ENCODE measurements at regions not wholly inside any gene's neighbourhood (a gene's known extent, or its start where the extent isn't known, plus 50 kb on each side); places are given as distances from the start of the nearest gene placed in this dataset.

GRCh38 chr12:124114316-124114715, 141.3 kb downstream of the ZNF664 start:
- H3K9me3 Mint-ChIP-seq: peaks cover 4 to 9% of the 10 kb centered on the region in 2 experiments; a peak in 4 of 5 replicates
- H2BK5ac ChIP-seq (ENCODE audit: insufficient read length, low read length): no peak overlapping the region
- peaks cover 0 to 12% (median 8%) of the 10 kb centered on the region in 3 experiments for H3K36me3 Mint-ChIP-seq (ENCODE audit: insufficient read depth in 1 of 3, low read depth in 3 of 3)
- no peaks in the 10 kb centered on the region for H3K79me1 ChIP-seq (ENCODE audit: insufficient read depth, low read depth, low read length, poor library complexity, severe bottlenecking)
- DNase-seq: no peak
- no peak overlapping the region for H2BK20ac ChIP-seq (ENCODE audit: low read depth, low read length, poor library complexity, severe bottlenecking)
- H4K8ac ChIP-seq (replicated peaks; ENCODE audit: insufficient read length, low read depth, low read length): no peak overlapping the region
- no peak overlapping the region for H3K14ac ChIP-seq (ENCODE audit: insufficient read depth, low read length)
- H3K27ac ChIP-seq (ENCODE audit: insufficient read length, low read depth, low read length): no peak overlapping the region
- H2AK5ac ChIP-seq (ENCODE audit: insufficient read length, low read length): no peak overlapping the region
- no peak overlapping the region for H2BK120ac ChIP-seq (ENCODE audit: low read depth, low read length, poor library complexity, severe bottlenecking)
- no peak overlapping the region for H3K56ac ChIP-seq (ENCODE audit: insufficient read length, low read depth, low read length)
- H2BK12ac ChIP-seq (ENCODE audit: insufficient read length, low read depth, low read length): no peak overlapping the region
- peaks cover 2% of the 10 kb centered on the region; the same call in 1 of the 2 replicates for H3K27me3 Mint-ChIP-seq (ENCODE audit: low read depth)
- WGBS (ENCODE audit: extremely low coverage, insufficient read length, low lambda C conversion rate): no CpG with 5 or more reads among the region's 2 CpGs
- no peak overlapping the region for H2AFZ ChIP-seq (ENCODE audit: low read length)
- no peak overlapping the region for H3K4ac ChIP-seq (ENCODE audit: low read depth, low read length)
- no peak overlapping the region for H3K18ac ChIP-seq (ENCODE audit: insufficient read length, low read depth, low read length)
- H3T11ph ChIP-seq (ENCODE audit: low read length): no peak overlapping the region
- no peak overlapping the region for H4K5ac ChIP-seq (ENCODE audit: insufficient read length, low read depth, low read length)
- H4K20me1 ChIP-seq (ENCODE audit: control insufficient read depth, insufficient read depth, insufficient read length): no peaks in the 10 kb centered on the region
- H3K79me2 ChIP-seq (ENCODE audit: insufficient read depth, low read length): no peaks in the 10 kb centered on the region
- H3K9me3 ChIP-seq (ENCODE audit: control insufficient read depth, low read depth, low read length): peaks cover 5% of the 10 kb centered on the region
- H3K23me2 ChIP-seq (ENCODE audit: insufficient read length, low read depth, low read length, poor library complexity, severe bottlenecking): no peaks in the 10 kb centered on the region
- H3K23ac ChIP-seq (ENCODE audit: insufficient read length, low read depth, low read length): no peak overlapping the region
- no peak overlapping the region for H3K4me3 Mint-ChIP-seq
- H3K27ac Mint-ChIP-seq: no peak overlapping the region
- H3K27me3 ChIP-seq (ENCODE audit: insufficient read depth, low read length): no peaks in the 10 kb centered on the region
- H2BK15ac ChIP-seq (ENCODE audit: low read depth, low read length): no peak overlapping the region
- H3K4me1 ChIP-seq (ENCODE audit: insufficient read depth, low read length): peaks cover 11% of the 10 kb centered on the region; the same call in 1 of the 2 replicates
- H4K91ac ChIP-seq (ENCODE audit: insufficient read length, low read depth, low read length): no peak overlapping the region
- peaks cover 36 to 42% of the 10 kb centered on the region in 2 experiments for H3K4me1 Mint-ChIP-seq
- no peak for TF ChIP-seq CTCF (conservative IDR thresholded peaks at IDR 0.05)
- no peak overlapping the region for H3K9ac ChIP-seq (ENCODE audit: extremely low read depth, insufficient read length, low read length)
- H3K4me2 ChIP-seq (ENCODE audit: insufficient read depth, insufficient read length, low read length): no peak overlapping the region

Data from H9 (cell line).